Mesodermal cell (in vitro differentiated cells): ENCODE measurements at regions not wholly inside any gene's neighbourhood (a gene's known extent, or its start where the extent isn't known, plus 50 kb on each side); places are given as distances from the start of the nearest gene placed in this dataset.

Experiments used
- H3K27ac ChIP-seq: 2 replicates; pipeline ENCODE4 v1.7.0; 2013; ENCODE audit warnings: mild to moderate bottlenecking, low read depth, low read length, moderate library complexity; ENCODE audit not compliant: severe bottlenecking
- H3K36me3 ChIP-seq: 2 replicates; pipeline ENCODE4 v1.7.1; 2013; ENCODE audit warnings: mild to moderate bottlenecking, low read length, moderate library complexity; ENCODE audit not compliant: control insufficient read depth, insufficient read depth
- H3K4me1 ChIP-seq: one replicate; pipeline ENCODE4 v1.7.1; 2013; ENCODE audit warnings: mild to moderate bottlenecking, low read length; ENCODE audit not compliant: insufficient read depth, control insufficient read depth, poor library complexity, severe bottlenecking
- H3K4me3 ChIP-seq: 2 replicates; pipeline ENCODE4 v1.7.0; 2013; ENCODE audit warnings: low read length, control low read depth, mild to moderate bottlenecking; ENCODE audit not compliant: insufficient read depth, poor library complexity, severe bottlenecking; ENCODE audit errors: extremely low read depth
- H3K9me3 ChIP-seq: 2 replicates; pipeline ENCODE4 v1.7.1; 2013; ENCODE audit warnings: mild to moderate bottlenecking, low read length, moderate library complexity; ENCODE audit not compliant: control insufficient read depth
- WGBS, 2 experiments: methylation state at CpG; one replicate each; pipeline ENCODE4 v1.1.5; 2013; ENCODE audit warnings: missing lambda C conversion rate in 2 of 2; ENCODE audit not compliant: insufficient coverage in 2 of 2; 5-methylcytosine and 5-hydroxymethylcytosine counted together

GRCh38 chr12:17370621-17371020 lies 719.4 kb downstream of the RERGL start:
- Histone ChIP-seq H3K36me3 (no peaks in the 10 kb centered on the region), H3K4me1 (no peaks in the 10 kb centered on the region), H3K4me3 (no peak overlapping the region), H3K27ac (no peak overlapping the region), H3K9me3 (no peaks in the 10 kb centered on the region)

GRCh38 chr12:17369556-17369955 lies 720.4 kb downstream of the RERGL start:
- Histone ChIP-seq H3K36me3 (no peaks in the 10 kb centered on the region), H3K4me1 (no peaks in the 10 kb centered on the region), H3K27ac (no peak overlapping the region), H3K4me3 (no peak overlapping the region), H3K9me3 (no peaks in the 10 kb centered on the region)
- 80% methylated on average over 1 of the region's 1 CpG; no CpG with 5 or more reads in 1 of the 2 experiments for WGBS, 2 experiments

GRCh38 chr12:17361224-17361623 lies 728.8 kb downstream of the RERGL start:
- Histone ChIP-seq H3K36me3 (no peaks in the 10 kb centered on the region), H3K4me3 (no peak overlapping the region), H3K9me3 (no peaks in the 10 kb centered on the region), H3K4me1 (no peaks in the 10 kb centered on the region), H3K27ac (no peak overlapping the region)
- no CpG with 5 or more reads among the region's 3 CpGs for WGBS, 2 experiments

- no peak overlapping the region for H3K27ac ChIP-seq
- no peak overlapping the region for H3K4me3 ChIP-seq
- no peaks in the 10 kb centered on the region for H3K9me3 ChIP-seq
- no peaks in the 10 kb centered on the region for H3K4me1 ChIP-seq
- no peaks in the 10 kb centered on the region for H3K36me3 ChIP-seq
- 29% methylated on average over 1 of the region's 3 CpGs; no CpG with 5 or more reads in 1 of the 2 experiments for WGBS, 2 experiments
These were observed 731.2 kb downstream of the RERGL start for GRCh38 chr12:17358835-17359234.

- 33 to 60% methylated on average over 1 of the region's 1 CpG for WGBS, 2 experiments
- no peak overlapping the region for H3K27ac ChIP-seq
- H3K4me1 ChIP-seq: no peaks in the 10 kb centered on the region
- no peaks in the 10 kb centered on the region for H3K9me3 ChIP-seq
- H3K36me3 ChIP-seq: no peaks in the 10 kb centered on the region
- H3K4me3 ChIP-seq: no peak overlapping the region
These were observed 732.6 kb downstream of the RERGL start for GRCh38 chr12:17357396-17357795.

- Histone ChIP-seq H3K4me1 (no peaks in the 10 kb centered on the region), H3K9me3 (no peaks in the 10 kb centered on the region), H3K27ac (no peak overlapping the region), H3K4me3 (no peak overlapping the region), H3K36me3 (no peaks in the 10 kb centered on the region)
- no CpG with 5 or more reads among the region's 1 CpG for WGBS, 2 experiments
These were observed 737.8 kb downstream of the RERGL start for GRCh38 chr12:17352164-17352563.

GRCh38 chr12:17348311-17348710 lies 741.7 kb downstream of the RERGL start:
- H3K4me3 ChIP-seq: no peak overlapping the region
- no peaks in the 10 kb centered on the region for H3K36me3 ChIP-seq
- H3K9me3 ChIP-seq: no peaks in the 10 kb centered on the region
- H3K27ac ChIP-seq: no peak overlapping the region
- H3K4me1 ChIP-seq: no peaks in the 10 kb centered on the region

GRCh38 chr12:17344649-17345048 lies 738.7 kb upstream of the LMO3 start:
- peaks cover 6% of the 10 kb centered on the region for H3K4me1 ChIP-seq
- H3K4me3 ChIP-seq: no peak overlapping the region
- WGBS, 2 experiments: 88% methylated on average over 1 of the region's 1 CpG; no CpG with 5 or more reads in 1 of the 2 experiments
- H3K36me3 ChIP-seq: no peaks in the 10 kb centered on the region
- no peak overlapping the region for H3K27ac ChIP-seq
- no peaks in the 10 kb centered on the region for H3K9me3 ChIP-seq

GRCh38 chr12:17342381-17342961 lies 736.5 kb upstream of the LMO3 start:
- H3K9me3 ChIP-seq: no peaks in the 10 kb centered on the region
- H3K4me3 ChIP-seq: no peak overlapping the region
- no peaks in the 10 kb centered on the region for H3K36me3 ChIP-seq
- H3K4me1 ChIP-seq: peaks cover 6% of the 10 kb centered on the region
- peak overlapping the region; percentile 43 for H3K27ac ChIP-seq
- 83% methylated on average over 1 of the region's 1 CpG; no CpG with 5 or more reads in 1 of the 2 experiments for WGBS, 2 experiments

- WGBS, 2 experiments: 80 to 100% methylated on average over 1 to 2 of the region's 3 CpGs
- H3K9me3 ChIP-seq: no peaks in the 10 kb centered on the region
- H3K36me3 ChIP-seq: no peaks in the 10 kb centered on the region
- H3K4me3 ChIP-seq: no peak overlapping the region
- H3K4me1 ChIP-seq: no peaks in the 10 kb centered on the region
- no peak overlapping the region for H3K27ac ChIP-seq
These were observed 729.5 kb upstream of the LMO3 start for GRCh38 chr12:17335487-17335886.

GRCh38 chr12:17334784-17335183 lies 728.8 kb upstream of the LMO3 start:
- no peaks in the 10 kb centered on the region for H3K36me3 ChIP-seq
- H3K4me1 ChIP-seq: no peaks in the 10 kb centered on the region
- H3K4me3 ChIP-seq: no peak overlapping the region
- 89% methylated on average over 2 of the region's 3 CpGs; no CpG with 5 or more reads in 1 of the 2 experiments for WGBS, 2 experiments
- H3K27ac ChIP-seq: no peak overlapping the region
- H3K9me3 ChIP-seq: no peaks in the 10 kb centered on the region
